ENCODE measurements at regions not wholly inside any gene's neighbourhood (a gene's known extent, or its start where the extent isn't known, plus 50 kb on each side); places are given as distances from the start of the nearest gene placed in this dataset.
"Not testable (repeated sequence)": the region's sequence is repeated elsewhere in the genome, so short reads cannot be mapped to it uniquely, and the experiment has no call there.

GRCh38 chr2:21812766-21813165 lies 689.0 kb downstream of the TDRD15 start:
- no peak for DNase-seq

- DNase-seq = no peak
These were observed 690.9 kb downstream of the TDRD15 start for GRCh38 chr2:21814588-21815149.

GRCh38 chr2:21818212-21818795 lies 694.5 kb downstream of the TDRD15 start:
- DNase-seq = no peak

- DNase-seq = no peak
These were observed 695.7 kb downstream of the TDRD15 start for GRCh38 chr2:21819454-21819853.

GRCh38 chr2:21820271-21820670 lies 696.5 kb downstream of the TDRD15 start:
- DNase-seq = no peak

- DNase-seq = no peak
These were observed 698.0 kb downstream of the TDRD15 start for GRCh38 chr2:21821672-21822227.

- no peak for DNase-seq
These were observed 698.7 kb downstream of the TDRD15 start for GRCh38 chr2:21822505-21822904.

GRCh38 chr2:21833767-21834166 lies 710.0 kb downstream of the TDRD15 start:
- no peak for DNase-seq

GRCh38 chr2:21836261-21836660 lies 712.5 kb downstream of the TDRD15 start:
- DNase-seq = no peak

GRCh38 chr2:21836719-21837118 lies 713.0 kb downstream of the TDRD15 start:
- no peak for DNase-seq

- DNase-seq = no peak
These were observed 713.6 kb downstream of the TDRD15 start for GRCh38 chr2:21837168-21837960.

GRCh38 chr2:21841341-21841740 lies 717.6 kb downstream of the TDRD15 start:
- DNase-seq = no peak

GRCh38 chr2:21850367-21850766 lies 726.6 kb downstream of the TDRD15 start:
- DNase-seq = not testable (repeated sequence)

- no peak for DNase-seq
These were observed 731.2 kb downstream of the TDRD15 start for GRCh38 chr2:21854938-21855337.

- no peak for DNase-seq
These were observed 732.9 kb downstream of the TDRD15 start for GRCh38 chr2:21856708-21857107.

GRCh38 chr2:21860907-21861306 lies 737.1 kb downstream of the TDRD15 start:
- no peak for DNase-seq

GRCh38 chr2:21866316-21866715 lies 742.5 kb downstream of the TDRD15 start:
- no peak for DNase-seq

- DNase-seq = no peak
These were observed 764.1 kb downstream of the TDRD15 start for GRCh38 chr2:21887881-21888280.

GRCh38 chr2:21890041-21890440 lies 766.3 kb downstream of the TDRD15 start:
- no peak for DNase-seq

GRCh38 chr2:21890716-21891115 lies 766.9 kb downstream of the TDRD15 start:
- DNase-seq = no peak

GRCh38 chr2:21891191-21891590 lies 767.4 kb downstream of the TDRD15 start:
- DNase-seq = no peak

- no peak for DNase-seq
These were observed 768.4 kb downstream of the TDRD15 start for GRCh38 chr2:21892140-21892539.

GRCh38 chr2:21895200-21895599 lies 771.4 kb downstream of the TDRD15 start:
- no peak for DNase-seq

All from stimulated activated naive CD4-positive, alpha-beta T cell (primary cell).